ENCODE measurements at regions not wholly inside any gene's neighbourhood (a gene's known extent, or its start where the extent isn't known, plus 50 kb on each side); places are given as distances from the start of the nearest gene placed in this dataset.
"Not testable (repeated sequence)": the region's sequence is repeated elsewhere in the genome, so short reads cannot be mapped to it uniquely, and the experiment has no call there.

- H3K79me2 ChIP-seq (ENCODE audit: control insufficient read depth, insufficient read depth, low read length), result no peaks in the 10 kb centered on the region
- FAIRE-seq, result no peak
- H3K27ac ChIP-seq (ENCODE audit: control insufficient read depth, insufficient read depth, low read length), result no peak overlapping the region
- H3K4me3 ChIP-seq (ENCODE audit: control insufficient read depth in 2 of 3, extremely low read depth in 1 of 3, insufficient read depth in 2 of 3, low read depth in 1 of 3, low read length in 3 of 3), result no peak overlapping the region
- DNase-seq (ENCODE audit: low read depth, low spot score), result no peak
- no peak overlapping the region for H3K9ac ChIP-seq (ENCODE audit: control insufficient read depth, extremely low read depth, insufficient read depth, low read length)
- H3K9me1 ChIP-seq (ENCODE audit: control insufficient read depth, extremely low read depth, insufficient read depth, low read length), result no peaks in the 10 kb centered on the region
- TF ChIP-seq EZH2 (IDR thresholded peaks at IDR 0.05; ENCODE audit: low read length), result no peak
- TF ChIP-seq CTCF (optimal IDR thresholded peaks at IDR 0.05 in 1 of 3, IDR thresholded peaks at IDR 0.05 in 1 of 3, conservative IDR thresholded peaks at IDR 0.05 in 1 of 3; ENCODE audit: extremely low read depth in 1 of 3, insufficient read depth in 2 of 3, low read length in 3 of 3), result no peak
- no peak overlapping the region for H3K4me2 ChIP-seq (ENCODE audit: control insufficient read depth, extremely low read depth, insufficient read depth, low read depth, low read length)
- no peaks in the 10 kb centered on the region for H3K27me3 ChIP-seq (ENCODE audit: control insufficient read depth, extremely low read depth, insufficient read depth, low read length)
- H4K20me1 ChIP-seq (ENCODE audit: control insufficient read depth, extremely low read depth, insufficient read depth, low read length), result no peaks in the 10 kb centered on the region
- no peaks in the 10 kb centered on the region for H3K9me3 ChIP-seq (ENCODE audit: control insufficient read depth, low read depth, low read length)
- no peaks in the 10 kb centered on the region for H3K4me1 ChIP-seq (ENCODE audit: control insufficient read depth, extremely low read depth, insufficient read depth, low read length)
- dilution Hi-C loops (cut with MboI; ENCODE audit: extremely low pct_ligation_motif_present, low sequenced_read_pairs), result no loop called here
- H3K36me3 ChIP-seq (ENCODE audit: control insufficient read depth in 2 of 2, extremely low read depth in 1 of 2, insufficient read depth in 2 of 2, low read length in 2 of 2), result no peaks in the 10 kb centered on the region
- no peak overlapping the region for H2AFZ ChIP-seq (ENCODE audit: control insufficient read depth, low read length)
These were observed 716.2 kb downstream of the NXPH1 start for GRCh38 chr7:9149499-9150082.

GRCh38 chr7:9163691-9164090 is 730.3 kb downstream of the NXPH1 start:
- dilution Hi-C loops (cut with MboI; ENCODE audit: extremely low pct_ligation_motif_present, low sequenced_read_pairs); H3K4me1 ChIP-seq (ENCODE audit: control insufficient read depth, extremely low read depth, insufficient read depth, low read length); H3K27ac ChIP-seq (ENCODE audit: control insufficient read depth, insufficient read depth, low read length); H4K20me1 ChIP-seq (ENCODE audit: control insufficient read depth, extremely low read depth, insufficient read depth, low read length); H3K79me2 ChIP-seq (ENCODE audit: control insufficient read depth, insufficient read depth, low read length); FAIRE-seq; H3K4me3 ChIP-seq (ENCODE audit: control insufficient read depth in 2 of 3, extremely low read depth in 1 of 3, insufficient read depth in 2 of 3, low read depth in 1 of 3, low read length in 3 of 3); H3K27me3 ChIP-seq (ENCODE audit: control insufficient read depth, extremely low read depth, insufficient read depth, low read length); H2AFZ ChIP-seq (ENCODE audit: control insufficient read depth, low read length); H3K36me3 ChIP-seq (ENCODE audit: control insufficient read depth in 2 of 2, extremely low read depth in 1 of 2, insufficient read depth in 2 of 2, low read length in 2 of 2); H3K9me3 ChIP-seq (ENCODE audit: control insufficient read depth, low read depth, low read length); H3K9me1 ChIP-seq (ENCODE audit: control insufficient read depth, extremely low read depth, insufficient read depth, low read length); H3K4me2 ChIP-seq (ENCODE audit: control insufficient read depth, extremely low read depth, insufficient read depth, low read depth, low read length); DNase-seq (ENCODE audit: low read depth, low spot score); H3K9ac ChIP-seq (ENCODE audit: control insufficient read depth, extremely low read depth, insufficient read depth, low read length): not testable (repeated sequence)

GRCh38 chr7:9175871-9176270 is 742.5 kb downstream of the NXPH1 start:
- H3K4me1 ChIP-seq (ENCODE audit: control insufficient read depth, extremely low read depth, insufficient read depth, low read length), result no peaks in the 10 kb centered on the region
- no peak for TF ChIP-seq EZH2 (IDR thresholded peaks at IDR 0.05; ENCODE audit: low read length)
- TF ChIP-seq CTCF (optimal IDR thresholded peaks at IDR 0.05 in 1 of 3, IDR thresholded peaks at IDR 0.05 in 1 of 3, conservative IDR thresholded peaks at IDR 0.05 in 1 of 3; ENCODE audit: extremely low read depth in 1 of 3, insufficient read depth in 2 of 3, low read length in 3 of 3), result no peak
- dilution Hi-C loops (cut with MboI; ENCODE audit: extremely low pct_ligation_motif_present, low sequenced_read_pairs), result no loop called here
- DNase-seq (ENCODE audit: low read depth, low spot score), result no peak
- H3K36me3 ChIP-seq (ENCODE audit: control insufficient read depth in 2 of 2, extremely low read depth in 1 of 2, insufficient read depth in 2 of 2, low read length in 2 of 2), result no peaks in the 10 kb centered on the region
- H3K27ac ChIP-seq (ENCODE audit: control insufficient read depth, insufficient read depth, low read length), result no peak overlapping the region
- no peaks in the 10 kb centered on the region for H3K79me2 ChIP-seq (ENCODE audit: control insufficient read depth, insufficient read depth, low read length)
- H3K9ac ChIP-seq (ENCODE audit: control insufficient read depth, extremely low read depth, insufficient read depth, low read length), result no peak overlapping the region
- H3K4me3 ChIP-seq (ENCODE audit: control insufficient read depth in 2 of 3, extremely low read depth in 1 of 3, insufficient read depth in 2 of 3, low read depth in 1 of 3, low read length in 3 of 3), result no peak overlapping the region
- no peak for FAIRE-seq
- no peaks in the 10 kb centered on the region for H4K20me1 ChIP-seq (ENCODE audit: control insufficient read depth, extremely low read depth, insufficient read depth, low read length)
- H3K27me3 ChIP-seq (ENCODE audit: control insufficient read depth, extremely low read depth, insufficient read depth, low read length), result no peaks in the 10 kb centered on the region
- no peak overlapping the region for H2AFZ ChIP-seq (ENCODE audit: control insufficient read depth, low read length)
- H3K4me2 ChIP-seq (ENCODE audit: control insufficient read depth, extremely low read depth, insufficient read depth, low read depth, low read length), result no peak overlapping the region
- H3K9me1 ChIP-seq (ENCODE audit: control insufficient read depth, extremely low read depth, insufficient read depth, low read length), result no peaks in the 10 kb centered on the region
- no peaks in the 10 kb centered on the region for H3K9me3 ChIP-seq (ENCODE audit: control insufficient read depth, low read depth, low read length)

Measured in keratinocyte (primary cell).